SU-DHL-6 (cell line): ENCODE measurements at regions not wholly inside any gene's neighbourhood (a gene's known extent, or its start where the extent isn't known, plus 50 kb on each side); places are given as distances from the start of the nearest gene placed in this dataset.

ENCODE experiments used
- H2AFZ ChIP-seq: fragments of 200-600 bp; sonication (generic); 2 replicates; pipeline ENCODE4 v1.6.1; 2014; ENCODE audit warnings: low read depth, mild to moderate bottlenecking, moderate library complexity, mixed read lengths, antibody characterized with exemption, low read length; ENCODE audit not compliant: severe bottlenecking
- H3F3A ChIP-seq: fragments of 200-600 bp; shearing (Covaris generic); 2 replicates; pipeline ENCODE4 v1.6.0; 2016; ENCODE audit warnings: antibody characterized with exemption, mild to moderate bottlenecking; ENCODE audit not compliant: insufficient read depth
- H3K27ac ChIP-seq: fragments of 200-600 bp; sonication (generic); 2 replicates; pipeline ENCODE4 v1.5.1; 2016; ENCODE audit warnings: low read depth, mild to moderate bottlenecking, low read length, moderate library complexity, mixed read lengths
- H3K27me3 ChIP-seq: fragments of 200-600 bp; sonication (generic), shearing (Covaris generic); 2 replicates; pipeline ENCODE4 v1.6.0; 2014; ENCODE audit warnings: mild to moderate bottlenecking, low read length
- H3K36me3 ChIP-seq: fragments of 200-600 bp; sonication (generic); 2 replicates; pipeline ENCODE4 v1.6.1; 2014; ENCODE audit warnings: mild to moderate bottlenecking, low read length, mixed read lengths
- H3K4me2 ChIP-seq: fragments of 300-600, 200-600 bp; shearing (Covaris generic), sonication (generic); 2 replicates; pipeline ENCODE4 v1.6.0; 2014; ENCODE audit warnings: low read length, low read depth, mild to moderate bottlenecking; ENCODE audit not compliant: poor library complexity, severe bottlenecking
- H3K4me3 ChIP-seq: fragments of 200-600 bp; sonication (generic); 2 replicates; pipeline ENCODE4 v1.5.1; 2014; ENCODE audit warnings: antibody characterized with exemption, low read length, mild to moderate bottlenecking, mixed read lengths; ENCODE audit not compliant: insufficient read depth, poor library complexity, severe bottlenecking
- H3K79me2 ChIP-seq: fragments of 200-600 bp; sonication (generic); 2 replicates; pipeline ENCODE4 v1.6.1; 2014; ENCODE audit warnings: mild to moderate bottlenecking, low read length, moderate library complexity; ENCODE audit not compliant: insufficient read depth
- H3K9ac ChIP-seq: fragments of 200-600 bp; sonication (generic); 2 replicates; pipeline ENCODE4 v1.7.0; 2014; ENCODE audit warnings: mild to moderate bottlenecking, low read length
- H3K9me2 ChIP-seq: fragments of 200-600 bp; sonication (generic); replicated peaks from 2 replicates; pipeline ENCODE4 v1.6.1; 2014; ENCODE audit warnings: low read length; ENCODE audit not compliant: insufficient read depth
- H3K9me3 ChIP-seq: fragments of 200-600 bp; sonication (generic); 2 replicates; pipeline ENCODE4 v1.6.1; 2014; ENCODE audit warnings: low read length, mixed read lengths; ENCODE audit not compliant: insufficient read depth
- H4K20me1 ChIP-seq: fragments of 200-600 bp; sonication (generic); 2 replicates; pipeline ENCODE4 v1.6.1; 2014; ENCODE audit warnings: low read depth, mild to moderate bottlenecking, antibody characterized with exemption, low read length, moderate library complexity, mixed read lengths
- CTCF ChIP-seq: fragments of 200-600 bp; sonication (generic); IDR thresholded peaks from one replicate; pipeline ENCODE4 v1.5.1; 2017; ENCODE audit warnings: antibody characterized with exemption, mild to moderate bottlenecking, low read length, moderate library complexity; ENCODE audit not compliant: insufficient read depth, poor library complexity, severe bottlenecking
- EZH2phosphoT487 ChIP-seq: fragments of 200-600 bp; sonication (generic), shearing (Covaris generic); conservative IDR thresholded peaks from 2 replicates; pipeline ENCODE4 v1.6.1; 2018; ENCODE audit warnings: mild to moderate bottlenecking, antibody characterized with exemption, low read length, moderate library complexity, mixed read lengths

- H3K4me3 ChIP-seq = no peak overlapping the region
- no peaks in the 10 kb centered on the region for H3K9me2 ChIP-seq
- H3K27me3 ChIP-seq = no peaks in the 10 kb centered on the region
- H3F3A ChIP-seq = no peaks in the 10 kb centered on the region
- no peak overlapping the region for H3K4me2 ChIP-seq
- no peaks in the 10 kb centered on the region for H3K79me2 ChIP-seq
- H3K9me3 ChIP-seq = no peaks in the 10 kb centered on the region
- TF ChIP-seq CTCF = no peak
- no peak overlapping the region for H2AFZ ChIP-seq
- H3K36me3 ChIP-seq = no peaks in the 10 kb centered on the region
- no peak overlapping the region for H3K9ac ChIP-seq
- H4K20me1 ChIP-seq = no peaks in the 10 kb centered on the region
- no peak overlapping the region for H3K27ac ChIP-seq
Measured at GRCh38 chr2:192277494-192278109, 82.9 kb upstream of the TMEFF2 start.

- Histone ChIP-seq H3F3A (no peaks in the 10 kb centered on the region), H3K4me2 (no peak overlapping the region), H3K27me3 (no peaks in the 10 kb centered on the region), H3K9me2 (no peaks in the 10 kb centered on the region), H3K9me3 (no peaks in the 10 kb centered on the region), H3K27ac (no peak overlapping the region), H3K4me3 (no peak overlapping the region), H2AFZ (no peak overlapping the region), H3K36me3 (no peaks in the 10 kb centered on the region), H3K9ac (no peak overlapping the region), H3K79me2 (no peaks in the 10 kb centered on the region), H4K20me1 (no peaks in the 10 kb centered on the region)
- TF ChIP-seq CTCF = no peak
- no peak for TF ChIP-seq EZH2phosphoT487
Measured at GRCh38 chr2:192275632-192276031, 80.9 kb upstream of the TMEFF2 start.

- TF ChIP-seq CTCF (no peak), EZH2phosphoT487 (no peak)
Measured at GRCh38 chr2:192267484-192267883, 72.8 kb upstream of the TMEFF2 start.

More at GRCh38 chr2:192267484-192267883, 72.8 kb upstream of the TMEFF2 start:
- Histone ChIP-seq H3K4me2 (no peak overlapping the region), H2AFZ (no peak overlapping the region), H3K36me3 (no peaks in the 10 kb centered on the region), H3K27ac (no peak overlapping the region), H3K27me3 (no peaks in the 10 kb centered on the region), H3K9me2 (no peaks in the 10 kb centered on the region; the same call in 1 of the 2 replicates), H3K79me2 (no peaks in the 10 kb centered on the region), H3F3A (no peaks in the 10 kb centered on the region), H3K9me3 (no peaks in the 10 kb centered on the region), H3K4me3 (no peak overlapping the region), H4K20me1 (no peaks in the 10 kb centered on the region), H3K9ac (no peak overlapping the region)
